Peyer's patch (tissue), 4 donors: ENCODE measurements at regions not wholly inside any gene's neighbourhood (a gene's known extent, or its start where the extent isn't known, plus 50 kb on each side); places are given as distances from the start of the nearest gene placed in this dataset.
"Not testable (repeated sequence)": the region's sequence is repeated elsewhere in the genome, so short reads cannot be mapped to it uniquely, and the experiment has no call there.

Source experiments
- DNase-seq, 3 donors: peaks; one replicate each; pipeline ENCODE4 v3.0.0-alpha.2; 2017 to 2019
- H3K27ac ChIP-seq, 4 donors: fragments of 200-600 bp; sonication (generic); one replicate each; pipeline ENCODE4 v1.5.1; 2016 to 2019
- H3K27me3 ChIP-seq, 2 donors: fragments of 200-600 bp; sonication (generic); one replicate each; pipeline ENCODE4 v1.5.1; 2019
- H3K36me3 ChIP-seq, 3 donors: fragments of 200-600 bp; sonication (generic); one replicate each; pipeline ENCODE4 v1.5.1; 2016 to 2019
- H3K4me1 ChIP-seq, 4 donors: fragments of 200-600 bp; sonication (generic); one replicate each; pipeline ENCODE4 v1.5.1; 2016 to 2019
- H3K4me3 ChIP-seq, 4 donors: fragments of 200-600 bp; sonication (generic); 1 replicate in 3 of 4; 2 replicates in 1 of 4; pipeline ENCODE4 v1.5.1; 2016 to 2019; ENCODE audit warnings: mild to moderate bottlenecking in 1 of 4
- H3K9me3 ChIP-seq, 4 donors: fragments of 200-600 bp; sonication (generic); one replicate each; pipeline ENCODE4 v1.5.1; 2016 to 2019; ENCODE audit warnings: mild to moderate bottlenecking in 1 of 4
- POLR2A ChIP-seq, 2 donors: fragments of 450-650 bp; IDR thresholded peaks; one replicate each; pipeline ENCODE4 v1.5.1; 2017; ENCODE audit warnings: antibody characterized with exemption in 2 of 2, mild to moderate bottlenecking in 2 of 2, moderate library complexity in 2 of 2
- TF ChIP-seq, protein P1 (sequence below), 6 experiments: fragments of 450-650 bp in 4 of 6; fragments of 200-600 bp in 2 of 6; sonication (generic) in 1 of 6; IDR thresholded peaks; one replicate each; pipeline ENCODE4 v1.5.1; 2017 to 2019; ENCODE audit warnings: antibody characterized with exemption in 6 of 6, mild to moderate bottlenecking in 3 of 6, moderate library complexity in 1 of 6

GRCh38 chr4:160716551-160716950 is 1447.2 kb downstream of the FSTL5 start:
- TF ChIP-seq, protein P1, sequence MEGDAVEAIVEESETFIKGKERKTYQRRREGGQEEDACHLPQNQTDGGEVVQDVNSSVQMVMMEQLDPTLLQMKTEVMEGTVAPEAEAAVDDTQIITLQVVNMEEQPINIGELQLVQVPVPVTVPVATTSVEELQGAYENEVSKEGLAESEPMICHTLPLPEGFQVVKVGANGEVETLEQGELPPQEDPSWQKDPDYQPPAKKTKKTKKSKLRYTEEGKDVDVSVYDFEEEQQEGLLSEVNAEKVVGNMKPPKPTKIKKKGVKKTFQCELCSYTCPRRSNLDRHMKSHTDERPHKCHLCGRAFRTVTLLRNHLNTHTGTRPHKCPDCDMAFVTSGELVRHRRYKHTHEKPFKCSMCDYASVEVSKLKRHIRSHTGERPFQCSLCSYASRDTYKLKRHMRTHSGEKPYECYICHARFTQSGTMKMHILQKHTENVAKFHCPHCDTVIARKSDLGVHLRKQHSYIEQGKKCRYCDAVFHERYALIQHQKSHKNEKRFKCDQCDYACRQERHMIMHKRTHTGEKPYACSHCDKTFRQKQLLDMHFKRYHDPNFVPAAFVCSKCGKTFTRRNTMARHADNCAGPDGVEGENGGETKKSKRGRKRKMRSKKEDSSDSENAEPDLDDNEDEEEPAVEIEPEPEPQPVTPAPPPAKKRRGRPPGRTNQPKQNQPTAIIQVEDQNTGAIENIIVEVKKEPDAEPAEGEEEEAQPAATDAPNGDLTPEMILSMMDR (IDR thresholded peaks at IDR 0.05): no peak
- no peak for TF ChIP-seq POLR2A (IDR thresholded peaks at IDR 0.05)
- H3K27ac ChIP-seq: no peak overlapping the region

DNA sequence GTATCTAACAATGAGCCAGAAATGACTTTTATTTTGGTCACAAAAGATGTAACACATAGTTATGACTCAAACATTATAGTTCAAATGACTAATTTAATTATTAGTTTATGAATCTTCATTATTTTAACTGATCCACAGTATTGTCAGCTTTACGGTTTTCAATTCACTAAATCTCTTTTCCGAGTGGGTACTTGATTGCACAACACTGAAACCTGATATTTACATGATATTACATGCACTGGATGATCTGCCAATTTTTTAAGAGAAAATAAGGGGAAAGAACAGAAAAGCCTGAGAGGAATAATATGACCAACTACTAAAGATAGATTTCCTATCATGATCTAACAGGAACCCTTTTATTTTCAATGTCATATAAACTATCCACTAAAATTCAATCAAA is 1446.0 kb downstream of the FSTL5 start:
- Histone ChIP-seq H3K9me3 (no peaks in the 10 kb centered on the region), H3K27me3 (no peaks in the 10 kb centered on the region), H3K36me3 (no peaks in the 10 kb centered on the region), H3K4me1 (no peaks in the 10 kb centered on the region), H3K4me3 (no peak overlapping the region), H3K27ac (no peak overlapping the region)
- TF ChIP-seq, protein P1 (IDR thresholded peaks at IDR 0.05): no peak
- no peak for TF ChIP-seq POLR2A (IDR thresholded peaks at IDR 0.05)
- DNase-seq: no peak

More at GRCh38 chr4:160716551-160716950, 1447.2 kb downstream of the FSTL5 start:
- no peaks in the 10 kb centered on the region for H3K36me3 ChIP-seq
- no peaks in the 10 kb centered on the region for H3K27me3 ChIP-seq
- no peak for DNase-seq
- no peaks in the 10 kb centered on the region for H3K4me1 ChIP-seq
- no peak overlapping the region for H3K4me3 ChIP-seq
- H3K9me3 ChIP-seq: no peaks in the 10 kb centered on the region

GRCh38 chr4:160724063-160724462 is 1439.7 kb downstream of the FSTL5 start:
- H3K36me3 ChIP-seq: no peaks in the 10 kb centered on the region
- no peak overlapping the region for H3K4me3 ChIP-seq
- no peaks in the 10 kb centered on the region for H3K9me3 ChIP-seq
- H3K4me1 ChIP-seq: no peaks in the 10 kb centered on the region
- H3K27ac ChIP-seq: no peak overlapping the region
- TF ChIP-seq POLR2A (IDR thresholded peaks at IDR 0.05): no peak
- TF ChIP-seq, protein P1 (IDR thresholded peaks at IDR 0.05): no peak
- no peaks in the 10 kb centered on the region for H3K27me3 ChIP-seq
- no peak for DNase-seq

DNA sequence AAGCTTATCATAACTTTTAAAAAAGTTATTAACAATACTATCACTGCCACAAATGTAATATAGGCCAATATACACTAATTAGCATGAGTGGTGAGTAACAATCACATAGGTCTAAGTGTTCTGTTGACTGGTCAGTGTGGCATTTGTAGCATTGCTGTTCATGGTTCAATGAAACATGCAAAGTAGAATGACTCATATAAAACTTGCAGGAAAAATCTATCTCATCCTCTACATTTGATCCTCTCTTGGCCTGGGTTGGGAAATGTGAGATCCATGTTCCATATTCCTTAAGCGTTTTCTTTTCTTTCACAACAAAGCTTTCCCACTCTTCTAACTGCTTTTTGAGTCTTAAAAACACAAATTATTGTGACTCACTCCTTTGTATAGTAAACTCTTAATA is 1418.7 kb downstream of the FSTL5 start:
- no peaks in the 10 kb centered on the region for H3K27me3 ChIP-seq
- H3K4me1 ChIP-seq: no peaks in the 10 kb centered on the region
- no peak for DNase-seq
- TF ChIP-seq, protein P1 (IDR thresholded peaks at IDR 0.05): no peak
- TF ChIP-seq POLR2A (IDR thresholded peaks at IDR 0.05): no peak
- H3K9me3 ChIP-seq: no peaks in the 10 kb centered on the region
- H3K36me3 ChIP-seq: no peaks in the 10 kb centered on the region
- H3K4me3 ChIP-seq: no peak overlapping the region
- no peak overlapping the region for H3K27ac ChIP-seq

DNA sequence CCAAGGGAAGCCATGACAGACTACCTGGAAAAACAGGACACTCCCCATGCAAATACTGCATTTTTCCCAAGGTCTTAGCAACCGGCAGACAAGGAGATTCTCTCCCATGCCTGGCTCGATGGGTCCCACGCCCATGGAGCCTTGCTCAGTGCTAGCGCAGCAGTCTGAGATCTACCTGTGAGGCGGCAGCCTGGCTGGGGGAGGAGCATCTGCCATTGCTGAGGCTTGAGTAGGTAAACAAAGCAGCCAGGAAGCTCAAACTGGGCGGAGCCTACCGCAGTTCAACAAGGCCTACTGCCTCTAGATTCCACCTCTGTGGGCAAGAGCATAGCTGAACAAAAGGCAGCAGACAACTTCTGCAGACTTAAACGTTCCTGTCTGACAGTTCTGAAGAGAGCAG is 1417.2 kb downstream of the FSTL5 start:
- H3K9me3 ChIP-seq, H3K4me1 ChIP-seq, H3K27ac ChIP-seq, DNase-seq, H3K36me3 ChIP-seq, H3K4me3 ChIP-seq, H3K27me3 ChIP-seq: not testable (repeated sequence)

DNA sequence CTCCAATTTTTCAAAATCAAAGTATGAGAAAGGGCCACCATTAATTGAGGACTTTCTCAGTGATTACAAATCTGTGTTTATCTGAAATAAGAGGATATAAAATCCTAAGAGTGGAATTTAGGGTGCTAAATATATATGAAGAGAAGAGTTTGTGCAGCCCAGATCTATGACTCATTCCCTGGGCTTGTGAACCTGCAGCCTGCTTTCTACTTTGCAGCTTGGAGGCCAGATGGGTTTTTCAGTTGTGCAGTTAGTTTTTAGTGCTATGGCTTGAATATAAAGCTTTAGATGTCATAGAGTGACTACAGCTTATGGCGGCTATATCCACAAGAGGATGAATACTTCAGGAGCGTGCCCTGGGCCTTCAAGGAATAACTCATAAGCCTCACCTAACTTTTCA is 1391.1 kb downstream of the FSTL5 start:
- no peaks in the 10 kb centered on the region for H3K36me3 ChIP-seq
- H3K9me3 ChIP-seq: no peaks in the 10 kb centered on the region
- H3K4me1 ChIP-seq: no peaks in the 10 kb centered on the region
- DNase-seq: no peak
- TF ChIP-seq POLR2A (IDR thresholded peaks at IDR 0.05): no peak
- TF ChIP-seq, protein P1 (IDR thresholded peaks at IDR 0.05): no peak
- H3K4me3 ChIP-seq: no peak overlapping the region
- no peaks in the 10 kb centered on the region for H3K27me3 ChIP-seq
- no peak overlapping the region for H3K27ac ChIP-seq
